AG04450 (cell line): ENCODE measurements at regions not wholly inside any gene's neighbourhood (a gene's known extent, or its start where the extent isn't known, plus 50 kb on each side); places are given as distances from the start of the nearest gene placed in this dataset.

Experiments
- CTCF ChIA-PET: fragments of 300-600, 350-600 bp; formaldehyde crosslinking; extraction: SDS; loops from one replicate; lab custom pipeline; 2022; ENCODE audit warnings: antibody characterized with exemption, inconsistent platforms; lab: Charles Lee
- POLR2A ChIA-PET: fragments of 350-600 bp; formaldehyde crosslinking; extraction: SDS; loops from one replicate; lab custom pipeline; 2021; ENCODE audit warnings: antibody characterized with exemption, inconsistent platforms; lab: Yijun Ruan, JAX
- DNase-seq: peaks from one replicate; pipeline ENCODE4 v3.0.0-alpha.2; 2011; ENCODE audit warnings: low read depth, low spot score
- H3K27ac ChIP-seq: one replicate; pipeline ENCODE4 v1.5.1; 2012; ENCODE audit warnings: low read depth, low read length, control low read depth
- H3K27me3 ChIP-seq: one replicate; pipeline ENCODE4 v1.6.0; 2012; ENCODE audit warnings: low read length; ENCODE audit not compliant: control insufficient read depth, insufficient read depth
- H3K4me3 ChIP-seq: 2 replicates; pipeline ENCODE4 v1.5.1; 2011; ENCODE audit warnings: mild to moderate bottlenecking, low read depth, low read length, control low read depth
- H3K9me3 ChIP-seq: 2 replicates; pipeline ENCODE4 v1.5.1; 2012; ENCODE audit warnings: low read length; ENCODE audit not compliant: control insufficient read depth, insufficient read depth
- CTCF ChIP-seq: IDR thresholded peaks from 2 replicates; pipeline ENCODE4 v1.5.1; 2011; ENCODE audit warnings: low read depth, low read length, control low read depth, inconsistent platforms

- no peak for TF ChIP-seq CTCF
- no peak overlapping the region for H3K27ac ChIP-seq
- H3K9me3 ChIP-seq, result no peaks in the 10 kb centered on the region
- no peak overlapping the region for H3K4me3 ChIP-seq
- no peaks in the 10 kb centered on the region for H3K27me3 ChIP-seq
- no peak for DNase-seq
- ChIA-PET POLR2A (no interaction called here), CTCF (no interaction called here)
These were observed 402.8 kb downstream of the NXPE2 start for GRCh38 chr11:115080923-115081680.

- Histone ChIP-seq H3K27me3 (peaks cover 2% of the 10 kb centered on the region), H3K9me3 (no peaks in the 10 kb centered on the region), H3K27ac (no peak overlapping the region), H3K4me3 (no peak overlapping the region)
- no peak for DNase-seq
- no peak for TF ChIP-seq CTCF
- ChIA-PET POLR2A (no interaction called here), CTCF (no interaction called here)
These were observed 403.6 kb downstream of the NXPE2 start for GRCh38 chr11:115081972-115082371.

- TF ChIP-seq CTCF, result no peak
- ChIA-PET POLR2A (no interaction called here), CTCF (no interaction called here)
- DNase-seq, result no peak
- Histone ChIP-seq H3K9me3 (no peaks in the 10 kb centered on the region), H3K4me3 (no peak overlapping the region), H3K27me3 (peaks cover 3% of the 10 kb centered on the region), H3K27ac (no peak overlapping the region)
These were observed 404.9 kb downstream of the NXPE2 start for GRCh38 chr11:115083144-115083806.

GRCh38 chr11:115084231-115084630 is 405.9 kb downstream of the NXPE2 start:
- Histone ChIP-seq H3K27ac (no peak overlapping the region), H3K9me3 (no peaks in the 10 kb centered on the region), H3K27me3 (peaks cover 3% of the 10 kb centered on the region), H3K4me3 (no peak overlapping the region)
- no peak for TF ChIP-seq CTCF
- DNase-seq, result no peak
- ChIA-PET POLR2A (no interaction called here), CTCF (interaction anchor here (0.6 kb wide), 1 partner anchor 958 kb away, joined by 6 read pairs; no protein-coding TSS in a partner anchor)
